ENCODE measurements at regions not wholly inside any gene's neighbourhood (a gene's known extent, or its start where the extent isn't known, plus 50 kb on each side); places are given as distances from the start of the nearest gene placed in this dataset.

- TF ChIP-seq CTCF (IDR thresholded peaks at IDR 0.05) (no peak), POLR2A (IDR thresholded peaks at IDR 0.05) (no peak)
These were observed 350.3 kb downstream of the MTX2 start for GRCh38 chr2:176619504-176619903.
